PFSK-1 (cell line): ENCODE measurements at regions not wholly inside any gene's neighbourhood (a gene's known extent, or its start where the extent isn't known, plus 50 kb on each side); places are given as distances from the start of the nearest gene placed in this dataset.

ENCODE experiments used
- POLR2AphosphoS5 ChIP-seq: IDR thresholded peaks from 2 replicates; pipeline ENCODE4 v1.6.1; 2012; ENCODE audit warnings: low read depth, mild to moderate bottlenecking, control low read depth, low read length, moderate library complexity
- REST ChIP-seq, 2 experiments: IDR thresholded peaks; 2 replicates each; pipeline versions ENCODE4 v1.6.1 to v1.8.0; 2011 to 2012; ENCODE audit warnings: low read depth in 2 of 2, low read length in 2 of 2, control low read depth in 1 of 2, inconsistent platforms in 1 of 2, mild to moderate bottlenecking in 1 of 2, moderate library complexity in 1 of 2; ENCODE audit not compliant: insufficient read depth in 1 of 2
- SIN3A ChIP-seq: IDR thresholded peaks from 2 replicates; pipeline ENCODE4 v1.6.1; 2012; ENCODE audit warnings: mild to moderate bottlenecking, low read length, moderate library complexity, borderline replicate concordance; ENCODE audit not compliant: insufficient read depth
- TAF1 ChIP-seq: IDR thresholded peaks from 2 replicates; pipeline ENCODE4 v1.6.1; 2012; ENCODE audit warnings: low read length, control low read depth, borderline replicate concordance; ENCODE audit not compliant: insufficient read depth

DNA sequence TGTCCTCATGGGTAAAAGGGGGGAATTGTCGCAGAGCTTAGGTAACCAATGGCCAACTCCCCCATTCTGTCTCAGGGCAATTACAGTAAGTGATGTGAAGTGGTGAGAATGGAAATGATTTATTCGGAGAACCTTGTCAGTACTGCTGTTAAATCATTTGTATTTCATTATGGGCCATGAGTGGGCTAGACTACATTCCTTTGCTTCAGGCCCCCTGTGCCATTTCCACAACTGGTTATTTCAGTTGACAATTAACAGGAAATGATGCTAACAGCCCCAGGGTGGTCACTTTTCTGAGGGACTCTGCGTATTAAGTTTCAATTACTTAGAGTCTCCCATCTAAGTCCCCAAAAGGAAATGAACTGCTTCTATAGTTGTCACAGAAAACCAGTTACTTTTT, 653.7 kb downstream of the CCDC171 start:
- TF ChIP-seq POLR2AphosphoS5 = no peak
- TF ChIP-seq REST (IDR thresholded peaks at IDR 0.05; ENCODE audit: insufficient read depth in 1 of 2, low read depth in 2 of 2, low read length in 2 of 2) = no peak
- TF ChIP-seq TAF1 = no peak
- no peak for TF ChIP-seq SIN3A
